T-cell (primary cell): ENCODE measurements at regions not wholly inside any gene's neighbourhood (a gene's known extent, or its start where the extent isn't known, plus 50 kb on each side); places are given as distances from the start of the nearest gene placed in this dataset.
A peak's percentile ranks its signal among the peaks of the same experiment; 100 is the strongest.

Experiments used
- ATAC-seq, 4 experiments: fragments of 200-7000 bp in 3 of 4; fragments of 150-1000 bp in 1 of 4; cut with Tn5 transposase; replicated peaks in 1 of 4; 1 replicate in 3 of 4; 2 replicates in 1 of 4; pipeline ENCODE4 v1.10.0; 2021; ENCODE audit warnings: moderate library complexity in 3 of 4, mild to moderate bottlenecking in 2 of 4, moderate number of reproducible peaks in 1 of 4
- CTCF ChIA-PET, 2 donors: fragments of 300-600 bp; sonication (Branson Sonifier 250); formaldehyde crosslinking; loops; one replicate each; lab custom pipeline; 2022; ENCODE audit warnings: antibody characterized with exemption in 2 of 2; lab: Charles Lee
- POLR2A ChIA-PET, 2 donors: fragments of 300-600 bp; sonication (Branson Sonifier 250); formaldehyde crosslinking; loops; one replicate each; lab custom pipeline; 2022; ENCODE audit warnings: antibody characterized with exemption in 2 of 2; lab: Charles Lee
- DNase-seq, 35 experiments: peaks; one replicate each; pipeline versions ENCODE4 v3.0.0 to v3.0.0-alpha.2; 2013 to 2023
- H3K27ac ChIP-seq: one replicate; pipeline ENCODE4 v1.5.1; 2013; ENCODE audit warnings: low read length
- H3K27me3 ChIP-seq, 2 experiments: replicated peaks in 1 of 2; 1 replicate in 1 of 2; 2 replicates in 1 of 2; pipeline versions ENCODE4 v1.6.1 to v1.7.0; 2013; ENCODE audit warnings: low read length in 1 of 2, mixed read lengths in 1 of 2; ENCODE audit not compliant: control insufficient read depth in 2 of 2, insufficient read depth in 2 of 2; ENCODE audit errors: extremely low read depth in 1 of 2
- H3K36me3 ChIP-seq, 2 donors: 1 replicate in 1 of 2; 2 replicates in 1 of 2; pipeline versions ENCODE4 v1.6.1 to v1.7.0; 2013; ENCODE audit warnings: low read length in 1 of 2; ENCODE audit not compliant: control insufficient read depth in 2 of 2, insufficient read depth in 1 of 2; ENCODE audit errors: extremely low read depth in 1 of 2
- H3K4me1 ChIP-seq, 2 experiments: 1 replicate in 1 of 2; 2 replicates in 1 of 2; pipeline versions ENCODE4 v1.6.1 to v1.7.0; 2013; ENCODE audit warnings: low read length in 2 of 2, mixed read lengths in 1 of 2; ENCODE audit not compliant: insufficient read depth in 2 of 2, control insufficient read depth in 1 of 2; ENCODE audit errors: extremely low read depth in 1 of 2
- H3K4me3 ChIP-seq, 2 donors: 1 replicate in 1 of 2; 2 replicates in 1 of 2; pipeline versions ENCODE4 v1.5.1 to v1.7.0; 2013; ENCODE audit warnings: mild to moderate bottlenecking in 2 of 2, low read length in 1 of 2, moderate library complexity in 1 of 2; ENCODE audit not compliant: control insufficient read depth in 1 of 2; ENCODE audit errors: extremely low read depth in 1 of 2
- H3K9me3 ChIP-seq: 2 replicates; pipeline ENCODE4 v1.7.0; 2013
- H3K27ac Mint-ChIP-seq, 2 donors: one replicate each; pipeline ENCODE4 v1.8.0; 2020 to 2021; ENCODE audit warnings: mild to moderate bottlenecking in 2 of 2, mixed read lengths in 2 of 2
- H3K27me3 Mint-ChIP-seq, 2 donors: one replicate each; pipeline ENCODE4 v1.8.0; 2021 to 2022; ENCODE audit warnings: mixed read lengths in 2 of 2
- H3K36me3 Mint-ChIP-seq: one replicate; pipeline ENCODE4 v1.8.0; 2021; ENCODE audit warnings: mixed read lengths
- H3K4me1 Mint-ChIP-seq, 3 donors: one replicate each; pipeline ENCODE4 v1.8.0; 2020 to 2022; ENCODE audit warnings: mixed read lengths in 3 of 3, mild to moderate bottlenecking in 1 of 3
- H3K4me3 Mint-ChIP-seq, 3 donors: one replicate each; pipeline ENCODE4 v1.8.0; 2020 to 2022; ENCODE audit warnings: mild to moderate bottlenecking in 3 of 3, mixed read lengths in 3 of 3, moderate library complexity in 3 of 3
- H3K9me3 Mint-ChIP-seq, 3 donors: one replicate each; pipeline ENCODE4 v1.8.0; 2020 to 2022; ENCODE audit warnings: mixed read lengths in 3 of 3
- WGBS: methylation state at CpG from one replicate; pipeline ENCODE4 v1.1.5; 2013; ENCODE audit warnings: missing lambda C conversion rate; ENCODE audit not compliant: insufficient coverage; 5-methylcytosine and 5-hydroxymethylcytosine counted together

DNA sequence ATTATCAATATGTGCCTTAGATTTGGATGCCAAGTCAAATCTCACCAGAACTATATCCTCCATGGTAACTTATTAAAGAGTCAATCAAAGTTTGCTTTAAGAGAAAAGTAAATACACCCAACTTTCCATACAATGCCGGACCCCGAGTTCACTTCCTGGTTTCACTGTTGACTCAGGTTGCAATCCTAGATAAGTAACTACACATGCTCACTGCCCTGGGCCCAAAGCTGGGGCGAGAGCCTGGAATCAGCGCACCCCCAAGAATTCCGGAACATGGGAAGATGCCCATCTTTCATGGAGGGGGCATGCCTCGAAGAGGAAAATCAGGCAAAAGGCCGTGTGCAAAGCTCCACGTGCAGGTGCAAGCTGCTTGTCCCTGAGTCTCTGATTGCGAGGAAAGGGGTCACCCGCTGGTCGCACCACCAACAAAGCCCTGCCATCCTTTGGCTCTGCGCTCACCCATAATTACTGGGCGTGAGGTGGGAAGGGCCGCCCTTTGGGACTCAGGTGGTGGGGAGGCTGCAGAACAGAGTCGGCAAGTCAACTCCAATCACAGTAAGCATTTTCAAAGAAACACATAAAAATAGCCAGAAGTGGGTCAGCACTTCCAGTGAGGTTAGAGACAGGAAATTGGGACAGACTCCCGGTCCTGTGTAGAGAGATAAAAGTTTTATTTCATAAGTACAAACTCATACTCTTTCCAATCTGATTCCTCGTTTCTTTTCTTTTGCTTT lies 167.7 kb downstream of the TOMM20 start:
- Mint-ChIP-seq H3K36me3 (peaks cover 3% of the 10 kb centered on the region), H3K9me3 (no peaks in the 10 kb centered on the region), H3K4me3 (no peak overlapping the region), H3K4me1 (peaks cover 71 to 74% (median 72%) of the 10 kb centered on the region in 3 donors), H3K27ac (peak overlapping the region; percentile 93 to 95), H3K27me3 (no peaks in the 10 kb centered on the region)
- H3K9me3 ChIP-seq: no peaks in the 10 kb centered on the region
- ATAC-seq (no peak), DNase-seq (no peak)
- ChIA-PET POLR2A (no interaction called here), CTCF (no interaction called here)
- no peak overlapping the region for H3K4me3 ChIP-seq
- H3K27me3 ChIP-seq: no peaks in the 10 kb centered on the region
- H3K27ac ChIP-seq: peak overlapping the region; percentile 92
- H3K4me1 ChIP-seq: peaks cover 34 to 60% of the 10 kb centered on the region in 2 experiments
- H3K36me3 ChIP-seq: no peaks in the 10 kb centered on the region
- WGBS: 86% methylated on average over 10 of the region's 17 CpGs

DNA sequence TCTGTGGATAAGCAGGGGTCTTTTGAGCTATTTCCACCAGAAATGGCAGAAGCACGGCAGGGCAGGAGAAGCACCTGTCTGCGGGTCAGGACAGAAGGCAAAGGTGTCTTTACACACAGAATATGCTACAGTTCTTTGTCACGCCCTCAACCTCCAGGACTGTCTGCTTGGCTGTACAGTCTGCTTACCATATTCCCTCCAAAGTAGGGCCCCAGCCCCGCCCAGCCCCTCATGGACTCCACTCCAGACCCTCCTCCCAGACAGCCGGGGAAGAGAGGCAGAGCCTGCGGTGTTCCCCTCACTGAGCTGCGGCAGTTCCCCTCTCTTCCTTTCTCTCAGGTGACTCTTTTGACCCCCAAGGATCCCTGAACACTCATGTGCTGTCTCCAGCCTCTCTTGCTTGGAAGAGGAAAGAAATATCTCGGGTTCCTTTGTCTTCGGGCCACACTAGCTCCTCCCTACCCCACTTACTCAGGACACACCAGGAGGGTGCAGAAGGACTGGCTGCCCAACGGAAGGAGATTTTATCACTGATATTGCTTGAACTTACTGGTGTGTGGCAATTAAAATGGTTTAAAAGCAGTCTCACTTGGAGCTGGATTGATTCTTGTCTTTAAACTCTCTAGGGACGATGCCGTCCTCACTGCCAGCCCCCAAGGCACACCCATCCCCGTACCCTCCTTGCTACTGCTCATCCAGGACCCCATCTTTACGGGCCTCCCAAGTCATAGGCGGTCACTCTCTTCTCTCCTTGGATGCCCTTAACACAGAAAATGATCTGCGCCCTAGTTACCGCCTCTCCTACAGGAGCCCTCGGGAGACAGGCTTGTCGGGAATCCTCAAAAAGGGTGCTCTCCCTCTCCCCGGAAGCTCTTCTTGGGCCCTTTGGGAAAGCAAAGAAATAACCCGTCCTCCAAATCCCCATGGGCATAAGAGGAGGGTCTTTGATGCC lies 169.7 kb downstream of the TOMM20 start:
- H3K27me3 ChIP-seq: no peaks in the 10 kb centered on the region
- H3K4me3 ChIP-seq: no peak overlapping the region
- no peak for DNase-seq
- ChIA-PET POLR2A (interaction anchor here (0.5 to 0.6 kb wide), 3 partner anchors 97 to 347 kb away, joined by 3 read pairs; no protein-coding TSS in a partner anchor), CTCF (interaction anchor here in 1 of 2 donors (0.6 kb wide), 3 partner anchors 100 to 359 kb away, joined by 5 to 9 read pairs (median 5); no protein-coding TSS in a partner anchor)
- Mint-ChIP-seq H3K9me3 (no peaks in the 10 kb centered on the region), H3K36me3 (peaks cover 3% of the 10 kb centered on the region), H3K4me1 (peaks cover 72 to 75% (median 72%) of the 10 kb centered on the region in 3 donors), H3K4me3 (peak overlapping the region in 1 of 3 donors; percentile 20), H3K27ac (peak overlapping the region; percentile 73 to 80), H3K27me3 (no peaks in the 10 kb centered on the region)
- peaks cover 31 to 62% of the 10 kb centered on the region in 2 experiments for H3K4me1 ChIP-seq
- no peak overlapping the region for H3K27ac ChIP-seq
- WGBS: 95% methylated on average over 5 of the region's 21 CpGs
- no peaks in the 10 kb centered on the region for H3K9me3 ChIP-seq
- H3K36me3 ChIP-seq: no peaks in the 10 kb centered on the region
- ATAC-seq: no peak

GRCh38 chr1:234958066-234958705 lies 170.5 kb downstream of the TOMM20 start:
- H3K36me3 Mint-ChIP-seq: no peaks in the 10 kb centered on the region
- no peaks in the 10 kb centered on the region for H3K27me3 ChIP-seq
- peaks cover 64 to 71% (median 70%) of the 10 kb centered on the region in 3 donors for H3K4me1 Mint-ChIP-seq
- ATAC-seq (no peak), DNase-seq (no peak)
- POLR2A ChIA-PET: interaction anchor here (0.6 to 0.9 kb wide), 3 partner anchors 20 to 96 kb away, joined by 3 to 8 read pairs (median 3); no protein-coding TSS in a partner anchor
- no peak overlapping the region for H3K27ac Mint-ChIP-seq
- no peak overlapping the region for H3K27ac ChIP-seq
- H3K36me3 ChIP-seq: no peaks in the 10 kb centered on the region
- no peak overlapping the region for H3K4me3 ChIP-seq
- CTCF ChIA-PET: no interaction called here
- 84% methylated on average over 8 of the region's 13 CpGs for WGBS
- peaks cover 25 to 57% of the 10 kb centered on the region in 2 experiments for H3K4me1 ChIP-seq
- no peak overlapping the region for H3K4me3 Mint-ChIP-seq
- no peaks in the 10 kb centered on the region for H3K9me3 ChIP-seq
- H3K27me3 Mint-ChIP-seq: no peaks in the 10 kb centered on the region
- H3K9me3 Mint-ChIP-seq: no peaks in the 10 kb centered on the region

GRCh38 chr1:234957330-234958065 lies 171.1 kb downstream of the TOMM20 start:
- no peaks in the 10 kb centered on the region for H3K27me3 ChIP-seq
- no peaks in the 10 kb centered on the region for H3K9me3 Mint-ChIP-seq
- H3K27ac ChIP-seq: no peak overlapping the region
- H3K36me3 Mint-ChIP-seq: no peaks in the 10 kb centered on the region
- DNase-seq: no peak
- no peak for ATAC-seq
- peak overlapping the region; percentile 17 to 50 for H3K27ac Mint-ChIP-seq
- H3K9me3 ChIP-seq: no peaks in the 10 kb centered on the region
- H3K27me3 Mint-ChIP-seq: no peaks in the 10 kb centered on the region
- WGBS: 96% methylated on average over 5 of the region's 14 CpGs
- ChIA-PET POLR2A (interaction anchor here (0.6 to 0.9 kb wide), 4 partner anchors 10 to 107 kb away, joined by 3 to 8 read pairs (median 4); no protein-coding TSS in a partner anchor), CTCF (no interaction called here)
- H3K4me1 Mint-ChIP-seq: peaks cover 57 to 65% (median 63%) of the 10 kb centered on the region in 3 donors
- no peaks in the 10 kb centered on the region for H3K36me3 ChIP-seq
- no peak overlapping the region for H3K4me3 ChIP-seq
- H3K4me1 ChIP-seq: peaks cover 21 to 51% of the 10 kb centered on the region in 2 experiments
- H3K4me3 Mint-ChIP-seq: no peak overlapping the region

- Histone ChIP-seq H3K27me3 (no peaks in the 10 kb centered on the region), H3K36me3 (no peaks in the 10 kb centered on the region), H3K27ac (no peak overlapping the region), H3K4me3 (no peak overlapping the region), H3K9me3 (no peaks in the 10 kb centered on the region), H3K4me1 (peaks cover 16 to 44% of the 10 kb centered on the region in 2 experiments)
- no peaks in the 10 kb centered on the region for H3K27me3 Mint-ChIP-seq
- ChIA-PET POLR2A (interaction anchor here in 1 of 2 donors (0.6 to 0.9 kb wide), 2 partner anchors 10 to 106 kb away, joined by 4 to 5 read pairs; no protein-coding TSS in a partner anchor), CTCF (no interaction called here)
- no peak overlapping the region for H3K4me3 Mint-ChIP-seq
- H3K27ac Mint-ChIP-seq: peak overlapping the region in 1 of 2 donors; percentile 17
- H3K4me1 Mint-ChIP-seq: peaks cover 51 to 58% (median 56%) of the 10 kb centered on the region in 3 donors
- DNase-seq (no peak), ATAC-seq (no peak)
- H3K36me3 Mint-ChIP-seq: no peaks in the 10 kb centered on the region
- WGBS: no CpG with 5 or more reads among the region's 11 CpGs
- H3K9me3 Mint-ChIP-seq: no peaks in the 10 kb centered on the region
Observed at GRCh38 chr1:234956821-234957329, 171.8 kb downstream of the TOMM20 start.
